ENCODE measurements at regions not wholly inside any gene's neighbourhood (a gene's known extent, or its start where the extent isn't known, plus 50 kb on each side); places are given as distances from the start of the nearest gene placed in this dataset.
"Not testable (repeated sequence)": the region's sequence is repeated elsewhere in the genome, so short reads cannot be mapped to it uniquely, and the experiment has no call there.

- H3K4me3 Mint-ChIP-seq = no peak overlapping the region
- H3K9me3 Mint-ChIP-seq = no peaks in the 10 kb centered on the region
- peaks cover 7% of the 10 kb centered on the region for H3K27me3 Mint-ChIP-seq (ENCODE audit: low read depth)
- no peaks in the 10 kb centered on the region for H3K4me1 Mint-ChIP-seq (ENCODE audit: low read depth)
- no peaks in the 10 kb centered on the region for H3K36me3 Mint-ChIP-seq (ENCODE audit: insufficient read depth)
- DNase-seq (no peak), ATAC-seq (no peak)
Measured at GRCh38 chr21:15119486-15119885, 54.7 kb upstream of the NRIP1 start.

GRCh38 chr21:15121097-15121654 is 56.4 kb upstream of the NRIP1 start:
- no peak for ATAC-seq
- no peaks in the 10 kb centered on the region for H3K9me3 Mint-ChIP-seq
- no peaks in the 10 kb centered on the region for H3K4me1 Mint-ChIP-seq (ENCODE audit: low read depth)
- peaks cover 5% of the 10 kb centered on the region for H3K27me3 Mint-ChIP-seq (ENCODE audit: low read depth)
- DNase-seq = no peak
- H3K4me3 Mint-ChIP-seq = no peak overlapping the region
- no peaks in the 10 kb centered on the region for H3K36me3 Mint-ChIP-seq (ENCODE audit: insufficient read depth)

- Mint-ChIP-seq H3K27me3 (ENCODE audit: low read depth) (peaks cover 5% of the 10 kb centered on the region), H3K9me3 (no peaks in the 10 kb centered on the region), H3K4me3 (no peak overlapping the region), H3K4me1 (ENCODE audit: low read depth) (no peaks in the 10 kb centered on the region), H3K36me3 (ENCODE audit: insufficient read depth) (no peaks in the 10 kb centered on the region)
- DNase-seq = no peak
- ATAC-seq = no peak
Measured at GRCh38 chr21:15121655-15122120, 56.9 kb upstream of the NRIP1 start.

DNA sequence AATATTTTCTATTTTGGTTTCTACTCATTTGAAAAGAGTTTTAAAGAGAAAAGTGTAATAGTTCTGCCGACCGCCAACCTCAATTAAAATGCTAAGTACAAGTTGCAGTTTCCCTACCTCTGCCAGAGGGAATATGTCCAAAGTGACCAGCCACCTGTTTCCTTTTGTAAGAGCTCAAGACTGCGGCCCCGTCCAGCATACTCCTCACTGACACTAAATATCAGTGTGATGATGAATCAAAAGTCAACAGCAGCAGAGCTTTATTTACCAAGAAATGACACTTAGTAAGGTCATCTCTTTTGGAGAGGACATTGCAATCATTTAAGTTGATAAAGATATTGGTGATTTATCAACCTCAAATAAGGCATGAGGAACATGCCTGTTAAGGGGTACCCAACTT is 57.4 kb upstream of the NRIP1 start:
- H3K27me3 Mint-ChIP-seq (ENCODE audit: low read depth) = peaks cover 5% of the 10 kb centered on the region
- no peaks in the 10 kb centered on the region for H3K36me3 Mint-ChIP-seq (ENCODE audit: insufficient read depth)
- ATAC-seq = no peak
- no peak overlapping the region for H3K4me3 Mint-ChIP-seq
- H3K9me3 Mint-ChIP-seq = no peaks in the 10 kb centered on the region
- DNase-seq = no peak
- no peaks in the 10 kb centered on the region for H3K4me1 Mint-ChIP-seq (ENCODE audit: low read depth)

DNA sequence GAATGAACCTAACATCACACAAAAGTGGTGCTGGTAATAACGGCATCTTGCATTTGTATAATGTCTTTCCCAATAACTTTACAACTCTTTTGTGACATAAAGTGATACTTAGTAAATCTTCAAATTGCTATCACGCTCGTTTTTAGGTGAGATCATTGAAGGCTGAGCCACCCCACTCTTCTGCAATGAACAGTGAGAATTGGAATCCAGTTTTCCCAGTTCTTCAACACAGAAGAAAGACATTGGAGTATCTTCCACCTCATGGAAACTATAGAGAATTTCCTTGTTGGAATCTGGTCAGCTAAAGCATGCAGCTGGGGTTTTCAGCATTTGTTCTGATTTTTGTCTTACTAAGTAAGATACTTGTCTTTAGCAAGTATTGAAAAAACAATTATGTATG is 59.9 kb upstream of the NRIP1 start:
- H3K9me3 Mint-ChIP-seq = no peaks in the 10 kb centered on the region
- no peaks in the 10 kb centered on the region for H3K36me3 Mint-ChIP-seq (ENCODE audit: insufficient read depth)
- no peak overlapping the region for H3K4me3 Mint-ChIP-seq
- H3K27me3 Mint-ChIP-seq (ENCODE audit: low read depth) = peaks cover 3% of the 10 kb centered on the region
- no peak for DNase-seq
- no peak for ATAC-seq
- peaks cover 6% of the 10 kb centered on the region for H3K4me1 Mint-ChIP-seq (ENCODE audit: low read depth)

DNA sequence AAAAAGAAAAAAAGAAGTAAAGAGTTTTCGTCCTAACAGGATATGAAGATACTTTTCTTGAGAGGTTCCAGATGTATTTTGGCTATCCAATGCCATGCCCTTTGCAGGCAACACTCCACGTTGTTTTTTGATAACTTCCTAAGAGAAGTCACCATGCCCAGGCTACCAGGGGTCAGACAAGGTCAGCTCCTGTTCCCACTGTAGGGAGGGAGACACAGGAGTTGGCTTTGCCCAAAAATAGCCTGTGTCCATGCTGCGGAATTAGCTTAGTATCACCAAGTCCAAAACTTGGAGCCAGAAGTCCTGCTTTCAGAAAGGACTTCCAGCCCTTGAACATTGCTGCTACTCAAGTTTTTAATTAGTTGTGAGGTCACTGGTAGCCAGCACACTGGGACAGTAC is 62.1 kb upstream of the NRIP1 start:
- no peak overlapping the region for H3K4me3 Mint-ChIP-seq
- H3K27me3 Mint-ChIP-seq (ENCODE audit: low read depth) = peaks cover 5% of the 10 kb centered on the region
- H3K36me3 Mint-ChIP-seq (ENCODE audit: insufficient read depth) = no peaks in the 10 kb centered on the region

GRCh38 chr21:15127437-15127836 is 62.6 kb upstream of the NRIP1 start:
- no peaks in the 10 kb centered on the region for H3K9me3 Mint-ChIP-seq
- H3K4me3 Mint-ChIP-seq = no peak overlapping the region
- H3K4me1 Mint-ChIP-seq (ENCODE audit: low read depth) = peaks cover 6% of the 10 kb centered on the region
- no peaks in the 10 kb centered on the region for H3K36me3 Mint-ChIP-seq (ENCODE audit: insufficient read depth)
- no peak for DNase-seq
- H3K27me3 Mint-ChIP-seq (ENCODE audit: low read depth) = peaks cover 5% of the 10 kb centered on the region
- ATAC-seq = no peak

More for the DNA sequence above, 62.1 kb upstream of the NRIP1 start:
- ATAC-seq = no peak
- no peak for DNase-seq
- Mint-ChIP-seq H3K9me3 (no peaks in the 10 kb centered on the region), H3K4me1 (ENCODE audit: low read depth) (peaks cover 6% of the 10 kb centered on the region)

DNA sequence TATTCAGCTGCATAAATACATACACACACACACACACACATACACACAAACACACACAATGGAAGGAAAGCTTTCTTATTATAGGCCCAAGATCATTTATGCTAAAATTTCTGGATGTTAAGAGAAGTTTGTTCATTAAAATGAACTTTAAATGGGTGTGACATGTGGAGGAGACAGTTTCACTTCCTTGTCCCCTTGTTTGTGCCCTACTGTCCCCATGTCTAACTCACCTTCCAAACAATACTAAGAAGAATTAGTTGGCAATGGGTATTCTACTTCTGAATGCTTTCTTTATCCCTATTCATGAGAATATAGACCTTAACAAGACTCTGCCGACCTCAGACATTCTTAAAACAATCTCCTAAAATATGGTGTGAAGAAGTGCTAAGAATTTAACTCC is 63.5 kb upstream of the NRIP1 start:
- H3K9me3 Mint-ChIP-seq = no peaks in the 10 kb centered on the region
- no peak for DNase-seq
- no peaks in the 10 kb centered on the region for H3K36me3 Mint-ChIP-seq (ENCODE audit: insufficient read depth)
- no peak for ATAC-seq
- no peak overlapping the region for H3K4me3 Mint-ChIP-seq
- H3K4me1 Mint-ChIP-seq (ENCODE audit: low read depth) = peaks cover 6% of the 10 kb centered on the region
- peaks cover 5% of the 10 kb centered on the region for H3K27me3 Mint-ChIP-seq (ENCODE audit: low read depth)

- not testable (repeated sequence) for H3K27me3 Mint-ChIP-seq (ENCODE audit: low read depth); H3K9me3 Mint-ChIP-seq; H3K4me1 Mint-ChIP-seq (ENCODE audit: low read depth); DNase-seq; H3K36me3 Mint-ChIP-seq (ENCODE audit: insufficient read depth); H3K4me3 Mint-ChIP-seq
- peak; percentile 53 to 72 for ATAC-seq
Measured at GRCh38 chr21:15128714-15129113, 63.9 kb upstream of the NRIP1 start.

DNA sequence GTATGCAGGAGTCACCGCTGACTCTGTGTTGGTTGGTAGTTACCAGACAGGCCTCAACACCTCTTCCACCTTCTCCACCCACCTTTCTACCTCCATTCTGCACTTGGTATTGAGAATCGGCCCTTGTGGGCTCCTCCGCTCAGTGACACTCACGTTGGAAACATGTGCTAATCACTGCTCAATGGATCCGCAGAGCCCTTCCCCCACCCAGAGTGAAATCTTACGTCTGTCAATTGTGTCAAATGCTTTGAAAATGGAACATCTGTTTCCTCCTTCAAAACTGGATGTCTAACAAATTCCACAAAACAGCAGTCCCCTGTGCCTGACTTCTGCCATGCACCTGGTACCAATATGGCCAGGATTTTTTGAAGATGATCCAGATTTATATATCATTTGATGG is 65.5 kb upstream of the NRIP1 start:
- peaks cover 5% of the 10 kb centered on the region for H3K27me3 Mint-ChIP-seq (ENCODE audit: low read depth)
- H3K36me3 Mint-ChIP-seq (ENCODE audit: insufficient read depth) = no peaks in the 10 kb centered on the region
- DNase-seq = no peak
- ATAC-seq = no peak
- no peak overlapping the region for H3K4me3 Mint-ChIP-seq
- H3K9me3 Mint-ChIP-seq = no peaks in the 10 kb centered on the region
- peaks cover 6% of the 10 kb centered on the region for H3K4me1 Mint-ChIP-seq (ENCODE audit: low read depth)

DNA sequence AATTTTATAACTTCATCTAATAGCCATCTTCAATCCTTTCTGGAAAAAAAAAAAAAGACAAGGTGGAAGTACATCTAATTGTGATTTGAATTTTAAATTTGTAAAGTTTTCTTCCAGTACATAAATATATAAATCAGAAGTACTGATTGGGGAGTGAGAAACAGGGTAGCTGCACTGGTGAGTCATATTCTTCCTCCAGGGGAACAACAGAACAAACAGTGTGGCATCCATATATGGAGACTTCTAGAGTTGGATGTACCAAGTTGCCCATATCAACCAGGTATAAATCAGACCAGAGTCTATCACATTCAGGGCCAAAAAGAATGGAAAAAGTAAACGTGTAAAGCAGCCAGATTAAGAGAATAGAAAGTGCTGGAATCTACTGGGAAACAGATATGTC is 66.0 kb upstream of the NRIP1 start:
- peaks cover 6% of the 10 kb centered on the region for H3K4me1 Mint-ChIP-seq (ENCODE audit: low read depth)
- H3K36me3 Mint-ChIP-seq (ENCODE audit: insufficient read depth) = no peaks in the 10 kb centered on the region
- H3K27me3 Mint-ChIP-seq (ENCODE audit: low read depth) = peaks cover 4% of the 10 kb centered on the region
- DNase-seq = no peak
- no peak overlapping the region for H3K4me3 Mint-ChIP-seq
- H3K9me3 Mint-ChIP-seq = no peaks in the 10 kb centered on the region
- ATAC-seq = no peak

DNA sequence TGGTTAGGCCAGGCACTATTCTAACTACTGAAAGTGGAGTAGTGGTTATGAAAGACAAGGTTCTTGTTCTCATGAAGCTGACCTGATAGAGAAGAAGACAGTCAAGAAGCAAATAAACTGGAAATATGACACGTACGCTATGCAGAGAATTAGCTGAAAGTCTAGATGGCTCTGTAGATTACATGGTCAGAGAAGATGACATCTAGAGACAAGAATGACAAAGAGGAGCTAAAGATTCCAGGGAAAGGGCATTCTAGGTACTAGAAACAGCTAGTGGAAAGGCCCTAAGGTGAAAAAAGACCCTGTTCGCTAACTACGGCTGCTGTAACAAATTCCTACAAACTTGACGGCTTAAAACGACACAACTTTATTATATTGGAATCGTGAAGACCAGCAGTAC is 68.0 kb upstream of the NRIP1 start:
- Mint-ChIP-seq H3K36me3 (ENCODE audit: insufficient read depth) (no peaks in the 10 kb centered on the region), H3K27me3 (ENCODE audit: low read depth) (peaks cover 5% of the 10 kb centered on the region)
- ATAC-seq = no peak

GRCh38 chr21:15134701-15135470 is 70.1 kb upstream of the NRIP1 start:
- no peak for ATAC-seq
- Mint-ChIP-seq H3K9me3 (no peaks in the 10 kb centered on the region), H3K36me3 (ENCODE audit: insufficient read depth) (no peaks in the 10 kb centered on the region), H3K4me3 (no peak overlapping the region), H3K4me1 (ENCODE audit: low read depth) (no peaks in the 10 kb centered on the region), H3K27me3 (ENCODE audit: low read depth) (peaks cover 10% of the 10 kb centered on the region)
- no peak for DNase-seq

More for the DNA sequence above, 68.0 kb upstream of the NRIP1 start:
- Mint-ChIP-seq H3K9me3 (no peaks in the 10 kb centered on the region), H3K4me1 (ENCODE audit: low read depth) (peaks cover 6% of the 10 kb centered on the region), H3K4me3 (no peak overlapping the region)
- DNase-seq = no peak

GRCh38 chr21:15135867-15136629 is 71.2 kb upstream of the NRIP1 start:
- H3K36me3 Mint-ChIP-seq (ENCODE audit: insufficient read depth) = no peaks in the 10 kb centered on the region
- H3K27me3 Mint-ChIP-seq (ENCODE audit: low read depth) = peaks cover 12% of the 10 kb centered on the region
- H3K4me3 Mint-ChIP-seq = no peak overlapping the region
- DNase-seq (no peak), ATAC-seq (no peak)
- no peaks in the 10 kb centered on the region for H3K9me3 Mint-ChIP-seq
- H3K4me1 Mint-ChIP-seq (ENCODE audit: low read depth) = no peaks in the 10 kb centered on the region

DNA sequence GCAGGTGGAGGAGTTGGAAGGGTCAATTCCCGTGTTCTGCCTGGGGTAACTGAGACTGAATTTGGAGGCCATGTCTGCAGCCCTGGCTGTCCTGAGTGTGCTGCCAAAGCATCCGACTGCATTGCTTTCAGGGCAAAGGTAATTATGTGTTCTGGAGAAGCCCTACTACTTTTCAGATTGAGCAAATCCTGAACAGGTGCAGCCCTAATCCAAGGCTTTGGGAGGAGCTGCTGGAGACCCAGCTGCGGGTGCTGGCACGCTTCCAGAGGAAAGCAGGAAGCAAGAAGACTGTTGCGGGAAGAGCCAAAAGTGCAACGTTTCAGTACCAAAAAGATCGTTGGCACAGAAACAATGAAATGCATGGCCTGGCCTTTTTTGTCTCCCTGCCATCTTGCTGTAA is 73.7 kb upstream of the NRIP1 start:
- Mint-ChIP-seq H3K4me1 (ENCODE audit: low read depth) (no peaks in the 10 kb centered on the region), H3K4me3 (no peak overlapping the region), H3K36me3 (ENCODE audit: insufficient read depth) (no peaks in the 10 kb centered on the region), H3K27me3 (ENCODE audit: low read depth) (peaks cover 11% of the 10 kb centered on the region), H3K9me3 (no peaks in the 10 kb centered on the region)
- no peak for DNase-seq
- no peak for ATAC-seq

Data from activated T-cell treated with anti-CD3 and anti-CD28 coated beads, Interleukin-2, amount 50 U/mL, for 4 hours (primary cell).